ENCODE measurements at regions not wholly inside any gene's neighbourhood (a gene's known extent, or its start where the extent isn't known, plus 50 kb on each side); places are given as distances from the start of the nearest gene placed in this dataset.
"Not testable (repeated sequence)": the region's sequence is repeated elsewhere in the genome, so short reads cannot be mapped to it uniquely, and the experiment has no call there.

DNA sequence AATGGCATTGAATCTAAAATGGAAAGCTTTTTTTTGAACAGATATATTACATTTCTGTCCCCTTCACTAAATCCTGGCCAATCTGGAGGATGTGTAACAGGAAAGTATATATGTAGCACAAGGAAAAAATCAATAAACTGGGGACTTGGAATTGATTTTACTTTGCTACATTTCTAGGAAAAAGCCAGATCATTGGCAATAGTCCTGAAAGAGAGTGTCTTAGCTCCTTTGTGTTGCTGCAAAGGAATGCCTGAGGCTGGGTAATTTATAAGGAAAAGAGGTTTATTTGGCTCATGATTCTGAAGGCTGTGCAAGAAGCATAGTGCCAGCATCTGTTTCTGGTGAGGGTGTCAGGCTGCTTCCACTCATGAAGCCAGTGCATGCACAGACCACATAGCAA, 574.9 kb downstream of the HTR1B start:
- Histone ChIP-seq H3K36me3 (ENCODE audit: control insufficient read depth in 1 of 2, insufficient read depth in 2 of 2, low read length in 1 of 2) (no peaks in the 10 kb centered on the region), H3K27ac (ENCODE audit: low read depth in 1 of 2, low read length in 2 of 2) (no peak overlapping the region), H3K27me3 (ENCODE audit: control insufficient read depth in 1 of 2, insufficient read depth in 2 of 2, low read length in 1 of 2) (no peaks in the 10 kb centered on the region), H3K4me1 (ENCODE audit: control insufficient read depth in 1 of 2, insufficient read depth in 2 of 2, low read length in 2 of 2) (peaks cover 5 to 6% of the 10 kb centered on the region in 2 donors), H3K9me3 (ENCODE audit: control insufficient read depth, low read length) (no peaks in the 10 kb centered on the region), H3K4me3 (ENCODE audit: low read length in 2 of 2) (no peak overlapping the region)
- DNase-seq (no peak), ATAC-seq (ENCODE audit: low FRiP score) (no peak)
- intact Hi-C loops (cut with DNase I): loop anchor here (10.0 kb wide), 1 partner anchor 576 kb away; the partner anchor contains the start of gene HTR1B (in 2 of the 2)

DNA sequence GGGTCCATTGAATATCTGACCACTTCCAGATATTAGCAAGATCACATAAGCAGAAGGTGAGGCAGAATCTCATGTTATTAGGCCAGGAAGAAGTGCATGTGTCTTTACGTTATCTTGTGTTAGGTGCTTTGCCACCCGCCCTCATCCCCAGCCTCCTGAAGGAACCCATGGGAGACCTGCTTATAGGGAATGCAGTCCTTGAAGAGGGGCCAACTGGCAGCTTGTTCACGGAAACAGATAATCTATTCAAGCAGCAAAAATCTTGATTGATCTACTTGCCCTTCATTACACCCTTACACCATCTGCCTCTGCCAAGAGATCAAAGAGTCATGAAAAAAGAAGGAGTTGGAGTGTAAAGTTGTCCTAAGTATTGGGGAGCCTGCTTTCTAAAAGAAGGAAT, 576.4 kb downstream of the HTR1B start:
- H3K4me1 ChIP-seq (ENCODE audit: control insufficient read depth in 1 of 2, insufficient read depth in 2 of 2, low read length in 2 of 2): peaks cover 5 to 6% of the 10 kb centered on the region in 2 donors
- intact Hi-C loops (cut with DNase I): loop anchor here (10.0 kb wide), 1 partner anchor 578 kb away; the partner anchor contains the start of gene HTR1B (in 2 of the 2)
- 83 to 89% methylated on average over 3 of the region's 3 CpGs for WGBS, 2 donors
- no peaks in the 10 kb centered on the region for H3K27me3 ChIP-seq (ENCODE audit: control insufficient read depth in 1 of 2, insufficient read depth in 2 of 2, low read length in 1 of 2)
- H3K9me3 ChIP-seq (ENCODE audit: control insufficient read depth, low read length): no peaks in the 10 kb centered on the region
- H3K36me3 ChIP-seq (ENCODE audit: control insufficient read depth in 1 of 2, insufficient read depth in 2 of 2, low read length in 1 of 2): no peaks in the 10 kb centered on the region
- H3K27ac ChIP-seq (ENCODE audit: low read depth in 1 of 2, low read length in 2 of 2): no peak overlapping the region
- ATAC-seq (ENCODE audit: low FRiP score) (no peak), DNase-seq (no peak)
- no peak overlapping the region for H3K4me3 ChIP-seq (ENCODE audit: low read length in 2 of 2)

DNA sequence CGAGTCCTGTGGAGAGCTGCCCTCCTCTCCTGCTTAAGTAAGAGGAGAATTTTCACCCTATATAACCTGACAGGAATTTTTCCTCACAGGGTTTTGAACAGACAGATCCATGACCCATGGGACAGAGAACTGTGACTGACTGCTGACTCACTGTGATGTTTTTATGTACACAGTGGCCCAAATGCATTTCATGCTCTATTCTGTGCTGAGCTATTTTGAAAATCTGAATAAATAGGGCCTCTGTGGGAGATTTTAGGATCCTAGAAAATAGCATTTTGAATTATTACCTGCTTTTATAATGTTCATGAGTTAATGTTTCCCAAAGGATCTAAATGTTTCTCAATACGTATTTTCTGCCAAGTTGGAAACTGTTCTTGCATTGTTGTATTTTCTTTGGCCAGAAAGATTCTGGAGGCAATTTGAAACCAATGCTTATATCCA, 577.4 kb downstream of the HTR1B start:
- intact Hi-C loops (cut with DNase I): loop anchor here (10.0 kb wide), 1 partner anchor 579 kb away; the partner anchor contains the start of gene HTR1B (in 2 of the 2)
- H3K27ac ChIP-seq (ENCODE audit: low read depth in 1 of 2, low read length in 2 of 2): peak overlapping the region; percentile 66 to 83
- peaks cover 5 to 6% of the 10 kb centered on the region in 2 donors for H3K4me1 ChIP-seq (ENCODE audit: control insufficient read depth in 1 of 2, insufficient read depth in 2 of 2, low read length in 2 of 2)
- peak; percentile 84 for ATAC-seq (ENCODE audit: low FRiP score)
- no peaks in the 10 kb centered on the region for H3K36me3 ChIP-seq (ENCODE audit: control insufficient read depth in 1 of 2, insufficient read depth in 2 of 2, low read length in 1 of 2)
- no peaks in the 10 kb centered on the region for H3K27me3 ChIP-seq (ENCODE audit: control insufficient read depth in 1 of 2, insufficient read depth in 2 of 2, low read length in 1 of 2)
- no peaks in the 10 kb centered on the region for H3K9me3 ChIP-seq (ENCODE audit: control insufficient read depth, low read length)
- DNase-seq: no peak
- WGBS, 2 donors: 5 to 9% methylated on average over 2 of the region's 2 CpGs
- no peak overlapping the region for H3K4me3 ChIP-seq (ENCODE audit: low read length in 2 of 2)

DNA sequence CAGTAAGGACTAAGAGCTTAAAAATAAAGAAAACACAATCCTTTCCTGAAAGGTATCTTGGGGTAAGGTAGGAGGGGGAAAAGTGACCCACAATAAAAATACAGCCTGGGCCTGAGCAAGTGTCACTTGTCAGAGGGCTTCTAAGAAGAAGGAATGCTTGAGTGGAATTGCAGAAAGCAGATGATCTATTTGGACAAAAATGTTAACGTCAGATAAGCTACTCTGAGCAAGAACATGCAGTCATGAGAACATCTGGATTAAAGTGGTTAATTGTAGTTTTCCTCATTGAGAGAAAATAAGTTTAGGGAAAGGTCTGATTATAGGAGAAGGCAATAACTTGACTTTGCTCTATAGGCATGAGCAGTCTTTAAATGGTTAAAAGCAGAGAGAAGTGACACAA, 581.9 kb downstream of the HTR1B start:
- no peak for DNase-seq
- 60 to 86% methylated on average over 1 of the region's 1 CpG for WGBS, 2 donors

DNA sequence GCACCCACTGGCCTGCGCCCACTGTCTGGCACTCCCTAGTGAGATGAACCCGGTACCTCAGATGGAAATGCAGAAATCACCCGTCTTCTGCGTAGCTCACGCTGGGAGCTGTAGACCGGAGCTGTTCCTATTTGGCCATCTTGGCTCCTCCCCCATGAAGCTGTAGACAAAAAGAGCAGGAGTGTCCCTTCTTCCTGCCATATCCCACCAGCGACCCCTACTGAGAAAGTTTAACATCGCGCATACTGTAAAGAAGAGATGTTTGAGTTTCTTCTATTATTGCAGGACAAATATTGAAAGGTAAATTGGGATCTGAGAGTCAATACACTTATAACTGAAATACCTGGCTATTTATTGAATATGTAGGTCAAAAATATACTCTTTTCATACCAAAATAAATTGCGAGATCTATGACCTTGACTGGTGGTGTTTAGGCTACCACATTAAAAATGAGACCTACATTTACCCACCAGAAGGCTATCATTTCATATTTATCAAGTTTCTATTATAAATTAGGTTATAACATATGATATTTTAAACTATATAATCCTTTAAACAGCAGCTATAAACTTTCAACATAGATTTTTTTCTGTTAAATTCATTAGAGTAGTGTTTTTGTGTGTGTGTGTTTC, 586.3 kb downstream of the HTR1B start:
- Histone ChIP-seq H3K27ac (ENCODE audit: low read depth in 1 of 2, low read length in 2 of 2) (no peak overlapping the region), H3K36me3 (ENCODE audit: control insufficient read depth in 1 of 2, insufficient read depth in 2 of 2, low read length in 1 of 2) (no peaks in the 10 kb centered on the region), H3K27me3 (ENCODE audit: control insufficient read depth in 1 of 2, insufficient read depth in 2 of 2, low read length in 1 of 2) (no peaks in the 10 kb centered on the region), H3K4me3 (ENCODE audit: low read length in 2 of 2) (no peak overlapping the region), H3K9me3 (ENCODE audit: control insufficient read depth, low read length) (no peaks in the 10 kb centered on the region), H3K4me1 (ENCODE audit: control insufficient read depth in 1 of 2, insufficient read depth in 2 of 2, low read length in 2 of 2) (no peaks in the 10 kb centered on the region)
- intact Hi-C loops (cut with DNase I): loop anchor here in 1 of 2 donors (10.0 kb wide), 1 partner anchor 192 kb away; no protein-coding TSS in a partner anchor
- 50 to 65% methylated on average over 6 to 9 of the region's 10 CpGs for WGBS, 2 donors
- DNase-seq: no peak
- no peak for ATAC-seq (ENCODE audit: low FRiP score)

More for the DNA sequence above, 581.9 kb downstream of the HTR1B start:
- intact Hi-C loops (cut with DNase I): loop anchor here (10.0 kb wide), 1 partner anchor 583 kb away; the partner anchor contains the start of gene HTR1B (in 2 of the 2)
- Histone ChIP-seq H3K9me3 (ENCODE audit: control insufficient read depth, low read length) (no peaks in the 10 kb centered on the region), H3K27me3 (ENCODE audit: control insufficient read depth in 1 of 2, insufficient read depth in 2 of 2, low read length in 1 of 2) (no peaks in the 10 kb centered on the region), H3K4me3 (ENCODE audit: low read length in 2 of 2) (no peak overlapping the region), H3K4me1 (ENCODE audit: control insufficient read depth in 1 of 2, insufficient read depth in 2 of 2, low read length in 2 of 2) (peaks cover 5 to 6% of the 10 kb centered on the region in 2 donors), H3K36me3 (ENCODE audit: control insufficient read depth in 1 of 2, insufficient read depth in 2 of 2, low read length in 1 of 2) (no peaks in the 10 kb centered on the region), H3K27ac (ENCODE audit: low read depth in 1 of 2, low read length in 2 of 2) (no peak overlapping the region)
- ATAC-seq (ENCODE audit: low FRiP score): no peak

DNA sequence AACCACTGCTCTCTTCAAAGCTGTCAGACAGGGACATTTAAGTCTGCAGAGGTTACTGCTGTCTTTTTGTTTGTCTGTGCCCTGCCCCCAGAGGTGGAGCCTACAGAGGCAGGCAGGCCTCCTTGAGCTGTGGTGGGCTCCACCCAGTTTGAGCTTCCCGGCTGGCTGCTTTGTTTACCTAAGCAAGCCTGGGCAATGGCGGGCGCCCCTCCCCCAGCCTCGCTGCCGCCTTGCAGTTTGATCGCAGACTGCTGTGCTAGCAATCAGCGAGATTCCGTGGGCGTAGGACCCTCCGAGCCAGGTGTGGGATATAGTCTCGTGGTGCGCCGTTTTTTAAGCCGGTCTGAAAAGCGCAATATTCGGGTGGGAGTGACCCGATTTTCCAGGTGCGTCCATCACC, 586.9 kb downstream of the HTR1B start:
- not testable (repeated sequence) for H3K9me3 ChIP-seq (ENCODE audit: control insufficient read depth, low read length); H3K4me3 ChIP-seq (ENCODE audit: low read length in 2 of 2); H3K4me1 ChIP-seq (ENCODE audit: control insufficient read depth in 1 of 2, insufficient read depth in 2 of 2, low read length in 2 of 2); ATAC-seq (ENCODE audit: low FRiP score); H3K36me3 ChIP-seq (ENCODE audit: control insufficient read depth in 1 of 2, insufficient read depth in 2 of 2, low read length in 1 of 2); H3K27ac ChIP-seq (ENCODE audit: low read depth in 1 of 2, low read length in 2 of 2); DNase-seq; H3K27me3 ChIP-seq (ENCODE audit: control insufficient read depth in 1 of 2, insufficient read depth in 2 of 2, low read length in 1 of 2)
- intact Hi-C loops (cut with DNase I): loop anchor here in 1 of 2 donors (10.0 kb wide), 1 partner anchor 192 kb away; no protein-coding TSS in a partner anchor
- WGBS, 2 donors: 55 to 64% methylated on average over 10 to 13 of the region's 18 CpGs

DNA sequence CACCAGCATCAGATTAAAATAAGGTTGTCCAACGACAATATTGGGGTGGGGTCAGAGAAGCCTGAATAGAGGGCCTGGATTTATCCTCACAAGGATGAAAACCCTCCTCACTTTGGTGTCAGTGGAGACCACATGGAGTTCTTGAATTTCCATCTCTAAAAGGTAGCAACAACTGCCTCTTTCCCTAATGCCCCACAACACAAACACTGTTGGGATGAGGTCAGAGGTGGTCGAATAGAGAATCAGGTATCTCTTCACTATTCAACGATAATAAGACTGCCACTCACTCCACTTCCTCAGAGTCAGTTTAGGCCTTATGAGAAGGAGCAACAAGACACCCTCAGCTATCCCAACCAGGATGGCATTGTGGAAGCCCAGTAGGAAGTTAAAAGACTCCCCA, 596.1 kb downstream of the HTR1B start:
- intact Hi-C loops (cut with DNase I): no loop called here
- Histone ChIP-seq H3K27me3 (ENCODE audit: control insufficient read depth in 1 of 2, insufficient read depth in 2 of 2, low read length in 1 of 2) (no peaks in the 10 kb centered on the region), H3K27ac (ENCODE audit: low read depth in 1 of 2, low read length in 2 of 2) (peak overlapping the region; percentile 1 to 76), H3K9me3 (ENCODE audit: control insufficient read depth, low read length) (no peaks in the 10 kb centered on the region), H3K4me3 (ENCODE audit: low read length in 2 of 2) (no peak overlapping the region), H3K36me3 (ENCODE audit: control insufficient read depth in 1 of 2, insufficient read depth in 2 of 2, low read length in 1 of 2) (no peaks in the 10 kb centered on the region), H3K4me1 (ENCODE audit: control insufficient read depth in 1 of 2, insufficient read depth in 2 of 2, low read length in 2 of 2) (peaks cover 0 to 2% of the 10 kb centered on the region in 2 donors)
- WGBS, 2 donors: 52 to 54% methylated on average over 3 of the region's 3 CpGs
- ATAC-seq (ENCODE audit: low FRiP score): no peak
- no peak for DNase-seq

DNA sequence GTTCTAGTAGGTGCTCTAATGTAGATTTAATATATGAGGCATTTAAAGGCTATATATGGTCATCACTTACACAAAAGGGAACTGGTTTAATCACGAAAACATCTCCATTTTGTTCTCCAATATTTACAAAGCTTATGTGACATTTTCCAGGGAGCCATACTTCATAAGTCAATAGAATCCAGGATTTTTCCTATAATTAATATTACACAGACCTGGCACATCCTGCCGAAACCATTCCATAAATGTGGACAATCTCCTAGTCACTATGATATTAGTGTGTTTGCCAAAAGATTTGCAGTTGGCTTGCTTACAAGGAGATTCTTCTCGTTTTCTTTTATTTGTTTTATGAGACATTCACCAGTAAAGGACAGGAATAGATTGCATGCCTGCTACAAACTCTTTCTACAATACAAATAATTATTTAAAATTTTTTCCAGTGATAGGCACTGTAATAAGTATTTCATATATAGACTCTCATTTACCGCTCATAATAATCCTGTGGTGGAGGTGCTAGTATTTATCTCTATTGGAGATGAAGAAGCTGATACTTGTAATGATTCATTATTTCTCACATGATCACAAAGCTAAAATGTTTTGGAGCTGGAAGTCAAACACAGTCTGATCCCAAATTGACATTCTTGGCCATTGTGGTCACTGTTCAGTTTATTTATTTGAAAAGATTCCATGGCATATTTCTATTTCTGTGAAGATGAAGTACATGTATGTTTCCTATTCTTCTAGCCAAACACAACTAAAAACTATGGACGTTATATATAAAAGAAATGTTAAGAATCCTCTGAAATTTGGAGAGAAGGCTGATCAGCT, 597.0 kb downstream of the HTR1B start:
- peak overlapping the region; percentile 36 to 76 for H3K27ac ChIP-seq (ENCODE audit: low read depth in 1 of 2, low read length in 2 of 2)
- no peaks in the 10 kb centered on the region for H3K27me3 ChIP-seq (ENCODE audit: control insufficient read depth in 1 of 2, insufficient read depth in 2 of 2, low read length in 1 of 2)
- no peak overlapping the region for H3K4me3 ChIP-seq (ENCODE audit: low read length in 2 of 2)
- H3K36me3 ChIP-seq (ENCODE audit: control insufficient read depth in 1 of 2, insufficient read depth in 2 of 2, low read length in 1 of 2): no peaks in the 10 kb centered on the region
- DNase-seq (no peak), ATAC-seq (ENCODE audit: low FRiP score) (peak; percentile 33)
- peaks cover 0 to 2% of the 10 kb centered on the region in 2 donors for H3K4me1 ChIP-seq (ENCODE audit: control insufficient read depth in 1 of 2, insufficient read depth in 2 of 2, low read length in 2 of 2)
- intact Hi-C loops (cut with DNase I): no loop called here
- 14 to 16% methylated on average over 5 of the region's 5 CpGs for WGBS, 2 donors
- no peaks in the 10 kb centered on the region for H3K9me3 ChIP-seq (ENCODE audit: control insufficient read depth, low read length)

Data from aorta (tissue), 5 donors.